RWPE2 (cell line): ENCODE measurements at regions not wholly inside any gene's neighbourhood (a gene's known extent, or its start where the extent isn't known, plus 50 kb on each side); places are given as distances from the start of the nearest gene placed in this dataset.
A peak's percentile ranks its signal among the peaks of the same experiment; 100 is the strongest.

ENCODE experiments used
- ATAC-seq: fragments of 200-7000 bp; cut with Tn5 transposase; 3 replicates; pipeline ENCODE4 v1.9.1; 2021; ENCODE audit warnings: low read depth
- DNase-seq: peaks from one replicate; pipeline ENCODE4 v3.0.0-alpha.2; 2020; ENCODE audit warnings: low spot score
- H3K27ac ChIP-seq: fragments of 450-650 bp; 2 replicates; pipeline ENCODE4 v1.5.1; 2017; ENCODE audit warnings: mild to moderate bottlenecking; ENCODE audit not compliant: poor library complexity, severe bottlenecking
- H3K27me3 ChIP-seq: fragments of 250-450 bp; sonication (Bioruptor Pico); 2 replicates; pipeline ENCODE4 v1.5.1; 2021; ENCODE audit warnings: mild to moderate bottlenecking, moderate library complexity; ENCODE audit not compliant: insufficient read depth, poor library complexity, severe bottlenecking
- H3K36me3 ChIP-seq: fragments of 250-450 bp; sonication (Bioruptor Pico); 2 replicates; pipeline ENCODE4 v1.5.1; 2020; ENCODE audit warnings: low read depth, mild to moderate bottlenecking, moderate library complexity
- H3K4me1 ChIP-seq: fragments of 250-450 bp; sonication (Bioruptor Pico); 2 replicates; pipeline ENCODE4 v1.5.1; 2021; ENCODE audit warnings: mild to moderate bottlenecking, moderate library complexity; ENCODE audit not compliant: insufficient read depth, poor library complexity, severe bottlenecking
- H3K4me3 ChIP-seq: fragments of 250-450 bp; sonication (Bioruptor Pico); 2 replicates; pipeline ENCODE4 v1.5.1; 2021; ENCODE audit warnings: mild to moderate bottlenecking, moderate library complexity; ENCODE audit not compliant: severe bottlenecking
- H3K9me3 ChIP-seq: fragments of 250-450 bp; sonication (Bioruptor Pico); 2 replicates; pipeline ENCODE4 v1.5.1; 2021; ENCODE audit warnings: mild to moderate bottlenecking, moderate library complexity; ENCODE audit not compliant: severe bottlenecking
- TF ChIP-seq, protein P1 (sequence below): fragments of 450-650 bp; IDR thresholded peaks from one replicate; pipeline ENCODE4 v1.5.1; 2017; ENCODE audit warnings: mild to moderate bottlenecking, moderate library complexity; ENCODE audit not compliant: poor library complexity, severe bottlenecking

DNA sequence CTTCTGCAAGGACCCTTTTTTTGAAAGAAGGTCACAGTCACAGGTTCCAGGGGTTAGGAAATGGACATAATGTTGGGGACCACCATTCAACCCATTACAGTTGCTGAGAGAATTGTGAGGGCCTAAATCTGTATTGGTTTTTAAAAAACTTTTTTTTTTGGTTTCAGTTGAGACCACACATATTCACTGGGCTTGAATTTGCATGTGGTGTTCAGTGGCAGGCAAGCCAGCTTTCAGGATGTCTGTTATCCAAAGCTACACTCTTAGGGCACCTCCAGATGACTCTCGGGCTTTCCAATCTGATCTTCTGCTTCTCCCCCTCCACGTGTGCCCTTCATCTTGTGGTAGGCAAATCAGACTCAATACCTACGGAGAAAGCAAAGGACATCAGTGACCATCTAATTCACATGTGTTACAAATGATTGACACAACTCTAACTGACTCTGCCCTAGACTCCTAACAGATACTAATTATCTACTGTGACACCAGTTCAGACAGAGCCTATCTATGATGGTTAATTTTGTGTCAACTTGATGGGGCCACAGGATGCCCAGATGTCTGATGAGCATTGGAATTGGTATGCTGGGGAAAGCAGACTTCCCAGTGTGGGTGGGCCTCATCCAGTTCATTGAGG lies 93.3 kb upstream of the ELMO1 start:
- H3K9me3 ChIP-seq, result no peaks in the 10 kb centered on the region
- no peaks in the 10 kb centered on the region for H3K36me3 ChIP-seq
- ATAC-seq (no peak), DNase-seq (no peak)
- H3K4me1 ChIP-seq, result no peaks in the 10 kb centered on the region
- TF ChIP-seq, protein P1, sequence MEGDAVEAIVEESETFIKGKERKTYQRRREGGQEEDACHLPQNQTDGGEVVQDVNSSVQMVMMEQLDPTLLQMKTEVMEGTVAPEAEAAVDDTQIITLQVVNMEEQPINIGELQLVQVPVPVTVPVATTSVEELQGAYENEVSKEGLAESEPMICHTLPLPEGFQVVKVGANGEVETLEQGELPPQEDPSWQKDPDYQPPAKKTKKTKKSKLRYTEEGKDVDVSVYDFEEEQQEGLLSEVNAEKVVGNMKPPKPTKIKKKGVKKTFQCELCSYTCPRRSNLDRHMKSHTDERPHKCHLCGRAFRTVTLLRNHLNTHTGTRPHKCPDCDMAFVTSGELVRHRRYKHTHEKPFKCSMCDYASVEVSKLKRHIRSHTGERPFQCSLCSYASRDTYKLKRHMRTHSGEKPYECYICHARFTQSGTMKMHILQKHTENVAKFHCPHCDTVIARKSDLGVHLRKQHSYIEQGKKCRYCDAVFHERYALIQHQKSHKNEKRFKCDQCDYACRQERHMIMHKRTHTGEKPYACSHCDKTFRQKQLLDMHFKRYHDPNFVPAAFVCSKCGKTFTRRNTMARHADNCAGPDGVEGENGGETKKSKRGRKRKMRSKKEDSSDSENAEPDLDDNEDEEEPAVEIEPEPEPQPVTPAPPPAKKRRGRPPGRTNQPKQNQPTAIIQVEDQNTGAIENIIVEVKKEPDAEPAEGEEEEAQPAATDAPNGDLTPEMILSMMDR, result no peak
- H3K4me3 ChIP-seq, result no peak overlapping the region
- H3K27me3 ChIP-seq, result no peaks in the 10 kb centered on the region
- H3K27ac ChIP-seq, result no peak overlapping the region

DNA sequence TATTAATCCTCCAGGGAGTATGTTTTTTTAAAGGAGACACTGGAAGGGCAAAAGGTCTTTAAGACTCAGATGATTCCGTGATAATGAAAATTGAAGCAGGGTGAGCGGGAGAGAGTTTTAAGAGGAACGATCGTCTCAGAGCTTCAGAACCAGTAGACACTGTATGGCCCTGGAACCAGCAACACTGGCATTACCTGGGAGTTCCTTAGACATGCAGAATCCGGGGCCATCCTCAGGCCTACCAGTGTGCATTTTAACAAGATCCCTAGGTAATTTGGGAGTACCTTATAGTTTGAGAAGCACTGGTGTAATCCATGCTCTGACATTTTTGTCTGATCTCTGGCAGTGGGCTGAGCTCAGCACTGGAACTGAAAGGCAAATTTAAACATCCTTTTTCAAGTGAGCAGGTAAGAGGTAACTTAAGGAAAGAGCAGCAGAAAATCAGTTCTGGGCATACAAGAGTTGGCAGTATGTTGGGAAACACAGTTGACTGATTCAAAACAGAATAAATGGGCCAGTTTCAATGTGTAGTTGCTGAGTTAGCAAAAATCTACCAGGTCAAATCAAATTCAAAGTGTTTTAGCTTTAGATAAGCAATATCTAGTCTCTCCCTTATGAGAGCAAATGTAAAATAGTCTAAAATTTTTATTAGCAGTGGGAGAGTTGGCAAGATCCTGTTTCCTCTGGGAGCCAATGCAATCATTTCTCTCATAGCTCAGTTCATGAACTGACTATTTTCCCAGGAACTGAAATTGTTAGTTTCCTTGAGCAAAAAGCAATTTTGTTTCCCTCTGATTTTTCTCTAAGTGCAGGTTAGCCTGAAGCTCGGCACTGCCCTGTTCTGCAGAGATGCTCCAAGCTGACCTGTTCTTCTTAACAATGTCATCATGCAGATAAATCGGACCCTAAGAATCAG lies 97.2 kb upstream of the ELMO1 start:
- TF ChIP-seq, protein P1, result no peak
- ATAC-seq (no peak), DNase-seq (no peak)
- Histone ChIP-seq H3K27me3 (no peaks in the 10 kb centered on the region), H3K27ac (no peak overlapping the region), H3K36me3 (no peaks in the 10 kb centered on the region), H3K9me3 (no peaks in the 10 kb centered on the region), H3K4me3 (no peak overlapping the region), H3K4me1 (no peaks in the 10 kb centered on the region)

DNA sequence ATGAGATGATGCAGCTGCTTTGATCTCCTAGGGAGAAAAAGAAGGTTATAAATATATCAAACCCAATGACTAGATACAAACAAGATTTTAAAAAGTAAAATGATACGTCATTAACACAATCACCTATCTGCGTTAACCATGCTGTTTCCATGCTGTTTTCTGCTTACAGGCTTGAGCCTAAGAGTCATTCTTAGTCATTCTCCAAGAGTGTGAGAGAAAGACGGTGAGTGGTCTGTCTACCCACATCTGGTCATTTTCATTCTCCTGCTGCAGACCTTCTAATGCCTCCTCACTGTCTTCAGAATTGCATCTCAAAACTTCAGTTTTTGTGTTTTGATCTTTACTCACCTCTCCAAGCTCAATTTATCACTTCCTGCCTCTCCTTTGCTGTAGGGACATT lies 98.0 kb upstream of the ELMO1 start:
- H3K27me3 ChIP-seq, result no peaks in the 10 kb centered on the region
- no peak overlapping the region for H3K27ac ChIP-seq
- H3K4me3 ChIP-seq, result no peak overlapping the region
- TF ChIP-seq, protein P1, result no peak
- DNase-seq, result no peak
- no peaks in the 10 kb centered on the region for H3K9me3 ChIP-seq
- peak; percentile 54; the same call in 2 of the 3 replicates for ATAC-seq
- no peaks in the 10 kb centered on the region for H3K4me1 ChIP-seq
- no peaks in the 10 kb centered on the region for H3K36me3 ChIP-seq

DNA sequence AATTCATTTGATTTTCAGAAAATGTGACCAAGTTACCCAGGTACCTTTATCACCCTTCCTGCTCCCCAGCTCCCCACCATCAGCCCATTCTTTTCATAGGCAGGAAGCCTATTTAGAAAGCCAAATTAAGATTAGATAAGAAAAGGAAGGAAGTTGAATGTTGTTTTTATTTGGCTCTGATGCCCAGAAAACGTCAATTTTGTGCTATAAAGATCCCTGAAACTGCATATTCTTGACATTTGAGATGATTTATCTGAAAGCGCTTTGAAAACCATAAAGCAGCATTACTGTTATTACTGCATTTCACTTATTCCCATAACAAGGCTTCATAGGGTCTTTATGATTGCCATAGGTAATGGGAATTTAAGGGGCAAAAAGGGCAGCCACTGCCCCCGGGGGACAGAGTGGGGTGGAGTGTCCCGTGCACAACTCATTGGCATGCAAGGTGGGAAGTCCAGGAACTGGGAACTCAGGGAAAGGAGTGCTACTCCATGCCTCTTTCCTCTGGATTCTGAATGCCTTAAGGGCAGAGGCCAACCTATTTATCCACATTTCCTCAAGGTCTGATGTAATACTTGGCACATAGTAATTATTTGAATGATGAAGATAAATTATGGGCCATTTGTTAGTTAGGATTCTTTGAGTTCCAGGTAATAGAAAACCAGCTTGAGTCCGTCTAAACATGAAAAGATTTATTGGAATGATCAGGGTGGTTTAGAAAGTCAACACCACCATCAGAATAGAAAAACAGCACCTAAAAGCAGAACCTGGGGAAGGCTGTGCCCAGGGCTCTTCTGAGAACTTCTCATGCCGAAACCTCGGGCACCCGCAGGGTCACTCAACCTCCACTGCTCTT lies 100.6 kb upstream of the ELMO1 start:
- TF ChIP-seq, protein P1, result no peak
- no peaks in the 10 kb centered on the region for H3K4me1 ChIP-seq
- no peaks in the 10 kb centered on the region for H3K9me3 ChIP-seq
- no peak overlapping the region for H3K4me3 ChIP-seq
- H3K36me3 ChIP-seq, result no peaks in the 10 kb centered on the region
- ATAC-seq, result no peak; the same call in 2 of the 3 replicates
- H3K27ac ChIP-seq, result no peak overlapping the region
- DNase-seq, result no peak
- no peaks in the 10 kb centered on the region for H3K27me3 ChIP-seq
